ENCODE measurements at regions not wholly inside any gene's neighbourhood (a gene's known extent, or its start where the extent isn't known, plus 50 kb on each side); places are given as distances from the start of the nearest gene placed in this dataset.
A peak's percentile ranks its signal among the peaks of the same experiment; 100 is the strongest.

DNA sequence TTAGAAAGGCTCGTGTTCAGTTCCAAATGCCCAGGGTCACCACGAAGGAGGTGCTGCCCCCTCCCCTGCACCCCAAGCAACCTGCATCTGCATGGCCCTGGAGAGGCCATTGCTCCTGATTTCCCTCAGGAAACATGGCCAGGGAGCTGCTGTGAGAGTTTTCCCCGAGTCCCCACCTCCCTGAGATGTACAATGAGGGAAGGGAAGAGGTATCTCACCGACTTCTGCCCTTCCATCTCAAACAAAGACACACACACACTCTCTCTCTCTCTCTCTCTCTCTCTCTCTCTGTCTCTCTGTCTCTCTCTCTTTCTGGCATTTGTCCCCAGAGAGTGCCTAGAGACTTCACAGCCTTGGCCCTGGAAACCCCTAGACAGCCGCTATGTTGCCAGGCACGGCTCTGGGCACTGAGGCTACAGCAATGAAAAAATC, 120.4 kb downstream of the MRPL14 start:
- H2BK5ac ChIP-seq (ENCODE audit: low read depth, low read length, poor library complexity) = no peak overlapping the region
- no peak overlapping the region for H4K12ac ChIP-seq (ENCODE audit: low read depth, low read length)
- H3K9ac ChIP-seq (ENCODE audit: low read length) = no peak overlapping the region
- no peak overlapping the region for H3K4me3 ChIP-seq (ENCODE audit: low read depth, low read length)
- H3K79me2 ChIP-seq (ENCODE audit: control insufficient read depth, insufficient read depth, low read length, poor library complexity) = no peaks in the 10 kb centered on the region
- no peak overlapping the region for H3K4me2 ChIP-seq (ENCODE audit: low read length)
- no peak overlapping the region for H3K18ac ChIP-seq (ENCODE audit: low read length)
- no peak overlapping the region for H2AK5ac ChIP-seq (ENCODE audit: low read length)
- peaks cover 9 to 11% of the 10 kb centered on the region in 2 experiments for H3K4me1 ChIP-seq (ENCODE audit: control insufficient read depth in 1 of 2, insufficient read depth in 2 of 2, low read length in 2 of 2)
- WGBS (ENCODE audit: extremely low coverage, insufficient coverage, insufficient read length) = no CpG with 5 or more reads among the region's 6 CpGs
- no peak overlapping the region for H3K27ac ChIP-seq (ENCODE audit: low read depth, low read length)
- H2BK120ac ChIP-seq (ENCODE audit: insufficient read depth, low read length, poor library complexity) = no peak overlapping the region
- peaks cover 7% of the 10 kb centered on the region for H3K27me3 ChIP-seq (ENCODE audit: insufficient read depth, low read length)
- no peak overlapping the region for H4K91ac ChIP-seq (ENCODE audit: low read depth, low read length)
- H3K23ac ChIP-seq (ENCODE audit: low read length) = no peak overlapping the region
- H3K36me3 ChIP-seq (ENCODE audit: control insufficient read depth in 1 of 2, insufficient read depth in 2 of 2, low read length in 2 of 2) = no peaks in the 10 kb centered on the region
- no peak overlapping the region for H2AFZ ChIP-seq (ENCODE audit: insufficient read depth, low read length, poor library complexity)
- H4K8ac ChIP-seq (ENCODE audit: low read depth, low read length) = no peak overlapping the region
- no peak for DNase-seq
- peaks cover 2% of the 10 kb centered on the region for H3K79me1 ChIP-seq (ENCODE audit: low read length)
- H2BK12ac ChIP-seq (ENCODE audit: low read length) = no peak overlapping the region
- no peak overlapping the region for H3K4ac ChIP-seq (ENCODE audit: low read depth, low read length)
- no peak overlapping the region for H3K14ac ChIP-seq (ENCODE audit: low read length)
- H3K9me3 ChIP-seq (ENCODE audit: insufficient read depth, low read depth, low read length) = peaks cover 1% of the 10 kb centered on the region

DNA sequence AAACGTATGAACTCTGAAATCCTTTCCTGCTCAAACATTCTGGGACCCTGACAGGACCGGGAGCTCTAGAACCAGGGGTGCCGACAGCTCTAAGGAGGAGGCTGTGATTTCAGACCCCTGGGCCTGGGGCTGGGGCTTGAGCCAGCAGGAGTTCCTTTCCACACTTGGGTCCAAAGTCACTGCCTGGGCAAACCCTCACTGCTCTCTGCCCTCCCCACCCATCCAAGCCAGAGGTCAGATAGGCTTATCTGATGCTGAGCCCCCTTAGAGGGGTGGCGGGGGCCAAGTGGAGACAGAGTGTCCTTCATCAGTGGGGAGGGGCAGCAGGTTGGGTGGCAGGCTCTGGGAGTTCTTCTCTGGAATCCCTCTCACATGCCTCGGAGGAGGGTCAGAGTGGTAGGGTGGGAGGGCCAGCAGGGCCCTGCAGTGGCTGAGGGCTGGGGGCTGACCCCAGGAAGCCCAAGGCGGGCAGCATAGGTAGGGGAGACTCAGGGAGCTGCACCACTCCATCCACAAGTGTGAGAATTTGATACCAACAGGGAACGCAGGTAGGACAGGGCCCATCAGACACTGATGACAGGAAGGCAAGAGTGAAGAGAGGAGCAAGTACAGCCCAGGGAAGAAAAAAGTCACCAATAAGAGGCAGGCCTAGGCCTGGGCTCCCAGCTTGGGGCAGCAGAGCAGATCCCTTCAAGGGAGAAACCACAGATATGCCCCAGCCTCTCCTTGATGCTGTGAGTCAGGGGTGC, 121.0 kb downstream of the MRPL14 start:
- Histone ChIP-seq H3K9me3 (ENCODE audit: insufficient read depth, low read depth, low read length) (peaks cover 1% of the 10 kb centered on the region), H2BK12ac (ENCODE audit: low read length) (no peak overlapping the region), H3K4me3 (ENCODE audit: low read depth, low read length) (no peak overlapping the region), H3K14ac (ENCODE audit: low read length) (no peak overlapping the region), H3K9ac (ENCODE audit: low read length) (no peak overlapping the region), H3K27me3 (ENCODE audit: insufficient read depth, low read length) (peaks cover 7% of the 10 kb centered on the region), H3K4me1 (ENCODE audit: control insufficient read depth in 1 of 2, insufficient read depth in 2 of 2, low read length in 2 of 2) (peaks cover 9 to 15% of the 10 kb centered on the region in 2 experiments), H3K23ac (ENCODE audit: low read length) (no peak overlapping the region), H2BK120ac (ENCODE audit: insufficient read depth, low read length, poor library complexity) (no peak overlapping the region), H3K27ac (ENCODE audit: low read depth, low read length) (no peak overlapping the region), H2AFZ (ENCODE audit: insufficient read depth, low read length, poor library complexity) (no peak overlapping the region), H2BK5ac (ENCODE audit: low read depth, low read length, poor library complexity) (no peak overlapping the region), H3K36me3 (ENCODE audit: control insufficient read depth in 1 of 2, insufficient read depth in 2 of 2, low read length in 2 of 2) (no peaks in the 10 kb centered on the region), H3K18ac (ENCODE audit: low read length) (no peak overlapping the region), H4K12ac (ENCODE audit: low read depth, low read length) (no peak overlapping the region), H3K79me2 (ENCODE audit: control insufficient read depth, insufficient read depth, low read length, poor library complexity) (no peaks in the 10 kb centered on the region), H4K8ac (ENCODE audit: low read depth, low read length) (no peak overlapping the region), H4K91ac (ENCODE audit: low read depth, low read length) (no peak overlapping the region), H3K4ac (ENCODE audit: low read depth, low read length) (no peak overlapping the region), H3K79me1 (ENCODE audit: low read length) (peaks cover 2% of the 10 kb centered on the region), H2AK5ac (ENCODE audit: low read length) (no peak overlapping the region), H3K4me2 (ENCODE audit: low read length) (no peak overlapping the region)
- no peak for DNase-seq
- WGBS (ENCODE audit: extremely low coverage, insufficient coverage, insufficient read length) = no CpG with 5 or more reads among the region's 7 CpGs

GRCh38 chr6:44005507-44005903, 121.7 kb downstream of the MRPL14 start:
- peaks cover 7% of the 10 kb centered on the region for H3K27me3 ChIP-seq (ENCODE audit: insufficient read depth, low read length)
- no peaks in the 10 kb centered on the region for H3K36me3 ChIP-seq (ENCODE audit: control insufficient read depth in 1 of 2, insufficient read depth in 2 of 2, low read length in 2 of 2)
- WGBS (ENCODE audit: extremely low coverage, insufficient coverage, insufficient read length) = no CpG with 5 or more reads among the region's 3 CpGs
- peaks cover 2% of the 10 kb centered on the region for H3K79me1 ChIP-seq (ENCODE audit: low read length)
- H2BK120ac ChIP-seq (ENCODE audit: insufficient read depth, low read length, poor library complexity) = no peak overlapping the region
- H3K9ac ChIP-seq (ENCODE audit: low read length) = no peak overlapping the region
- no peak for DNase-seq
- peaks cover 1% of the 10 kb centered on the region for H3K9me3 ChIP-seq (ENCODE audit: insufficient read depth, low read depth, low read length)
- H3K4me2 ChIP-seq (ENCODE audit: low read length) = no peak overlapping the region
- no peak overlapping the region for H3K18ac ChIP-seq (ENCODE audit: low read length)
- H3K14ac ChIP-seq (ENCODE audit: low read length) = no peak overlapping the region
- peaks cover 9 to 17% of the 10 kb centered on the region in 2 experiments for H3K4me1 ChIP-seq (ENCODE audit: control insufficient read depth in 1 of 2, insufficient read depth in 2 of 2, low read length in 2 of 2)
- no peak overlapping the region for H2AK5ac ChIP-seq (ENCODE audit: low read length)
- no peak overlapping the region for H2BK5ac ChIP-seq (ENCODE audit: low read depth, low read length, poor library complexity)
- H4K8ac ChIP-seq (ENCODE audit: low read depth, low read length) = no peak overlapping the region
- no peak overlapping the region for H3K27ac ChIP-seq (ENCODE audit: low read depth, low read length)
- H2AFZ ChIP-seq (ENCODE audit: insufficient read depth, low read length, poor library complexity) = no peak overlapping the region
- H3K4me3 ChIP-seq (ENCODE audit: low read depth, low read length) = no peak overlapping the region
- no peaks in the 10 kb centered on the region for H3K79me2 ChIP-seq (ENCODE audit: control insufficient read depth, insufficient read depth, low read length, poor library complexity)
- H2BK12ac ChIP-seq (ENCODE audit: low read length) = no peak overlapping the region
- H3K4ac ChIP-seq (ENCODE audit: low read depth, low read length) = no peak overlapping the region
- H3K23ac ChIP-seq (ENCODE audit: low read length) = no peak overlapping the region
- H4K91ac ChIP-seq (ENCODE audit: low read depth, low read length) = no peak overlapping the region
- H4K12ac ChIP-seq (ENCODE audit: low read depth, low read length) = no peak overlapping the region

- Histone ChIP-seq H2AFZ (ENCODE audit: insufficient read depth, low read length, poor library complexity) (no peak overlapping the region), H2BK5ac (ENCODE audit: low read depth, low read length, poor library complexity) (no peak overlapping the region), H4K12ac (ENCODE audit: low read depth, low read length) (no peak overlapping the region), H3K23ac (ENCODE audit: low read length) (no peak overlapping the region), H4K91ac (ENCODE audit: low read depth, low read length) (no peak overlapping the region), H3K4me2 (ENCODE audit: low read length) (no peak overlapping the region), H3K4me1 (ENCODE audit: control insufficient read depth in 1 of 2, insufficient read depth in 2 of 2, low read length in 2 of 2) (peaks cover 9 to 17% of the 10 kb centered on the region in 2 experiments), H3K27me3 (ENCODE audit: insufficient read depth, low read length) (peaks cover 7% of the 10 kb centered on the region), H2BK12ac (ENCODE audit: low read length) (peak overlapping the region; percentile 7), H3K27ac (ENCODE audit: low read depth, low read length) (no peak overlapping the region), H2AK5ac (ENCODE audit: low read length) (no peak overlapping the region), H3K18ac (ENCODE audit: low read length) (no peak overlapping the region), H2BK120ac (ENCODE audit: insufficient read depth, low read length, poor library complexity) (no peak overlapping the region), H3K9me3 (ENCODE audit: insufficient read depth, low read depth, low read length) (peaks cover 1% of the 10 kb centered on the region), H4K8ac (ENCODE audit: low read depth, low read length) (no peak overlapping the region), H3K79me1 (ENCODE audit: low read length) (peaks cover 2% of the 10 kb centered on the region), H3K4ac (ENCODE audit: low read depth, low read length) (no peak overlapping the region), H3K36me3 (ENCODE audit: control insufficient read depth in 1 of 2, insufficient read depth in 2 of 2, low read length in 2 of 2) (no peaks in the 10 kb centered on the region), H3K9ac (ENCODE audit: low read length) (no peak overlapping the region), H3K4me3 (ENCODE audit: low read depth, low read length) (no peak overlapping the region), H3K14ac (ENCODE audit: low read length) (no peak overlapping the region), H3K79me2 (ENCODE audit: control insufficient read depth, insufficient read depth, low read length, poor library complexity) (no peaks in the 10 kb centered on the region)
- DNase-seq = no peak
- WGBS (ENCODE audit: extremely low coverage, insufficient coverage, insufficient read length) = no CpG with 5 or more reads among the region's 7 CpGs
Measured at GRCh38 chr6:44004625-44005506, 122.4 kb downstream of the MRPL14 start.

Data from trophoblast cell (in vitro differentiated cells and primary cell).